IPS DF 4.7 (cell line): ENCODE measurements at regions not wholly inside any gene's neighbourhood (a gene's known extent, or its start where the extent isn't known, plus 50 kb on each side); places are given as distances from the start of the nearest gene placed in this dataset.
"Not testable (repeated sequence)": the region's sequence is repeated elsewhere in the genome, so short reads cannot be mapped to it uniquely, and the experiment has no call there.

ENCODE experiments used
- DNase-seq: peaks from one replicate; pipeline ENCODE4 v3.0.0-alpha.2; 2013; ENCODE audit warnings: low spot score; ENCODE audit errors: extremely low read depth

DNA sequence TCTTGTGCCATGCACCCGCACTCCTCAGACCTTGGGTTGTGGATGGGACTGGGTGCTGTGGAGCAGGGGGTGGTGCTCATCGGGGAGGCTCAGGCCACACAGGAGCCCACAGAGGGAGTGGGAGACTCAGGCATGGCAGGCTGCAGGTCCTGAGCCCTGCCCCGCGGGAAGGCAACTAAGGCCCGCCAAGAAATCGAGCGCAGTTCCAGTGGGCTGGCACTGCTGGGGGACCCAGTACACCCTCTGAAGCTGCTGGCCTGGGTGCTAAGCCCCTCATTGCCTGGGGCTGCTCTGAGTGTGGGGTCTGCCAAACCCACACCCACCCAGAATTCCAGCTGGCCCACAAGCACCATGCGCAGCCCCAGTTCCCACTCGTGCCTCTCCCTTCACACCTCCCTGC is 450.5 kb upstream of the FGF16 start:
- no peak for DNase-seq

DNA sequence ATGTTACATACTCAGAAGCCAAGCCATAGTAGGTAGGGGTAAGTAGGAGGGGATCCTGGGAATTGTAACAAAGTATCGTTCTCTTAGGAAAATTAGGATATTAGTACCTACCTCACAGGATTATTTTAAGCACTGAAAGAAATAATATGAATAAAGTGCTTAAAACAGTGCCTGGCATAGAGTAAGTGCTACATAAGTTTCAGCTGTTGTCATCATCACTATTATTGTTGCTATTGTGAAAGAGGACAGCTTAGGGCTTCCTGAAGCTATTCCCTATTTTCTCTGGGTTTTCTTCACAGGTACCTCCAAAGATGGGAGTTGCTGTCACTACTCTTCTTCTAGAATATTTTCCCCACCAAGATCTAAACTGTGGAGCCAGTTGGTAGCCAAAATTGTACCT is 443.7 kb upstream of the FGF16 start:
- no peak for DNase-seq

DNA sequence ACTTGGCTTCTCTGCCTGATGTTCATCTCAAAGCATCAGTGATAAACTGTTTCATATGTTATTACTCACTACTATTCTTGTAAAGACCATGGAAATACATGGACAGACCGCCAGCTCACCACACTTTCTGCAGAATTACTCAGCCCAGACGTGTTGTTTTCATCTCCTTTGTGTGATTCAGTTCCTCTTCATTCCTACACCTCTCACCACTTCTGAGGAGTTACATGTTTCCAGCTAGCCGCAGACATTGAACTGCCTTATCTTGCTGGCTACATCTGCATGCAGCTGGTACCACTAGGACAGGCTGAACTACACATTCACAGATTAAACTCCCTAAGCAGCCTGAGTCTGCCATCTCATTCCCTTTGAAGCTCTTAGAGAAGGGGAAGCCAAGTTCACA is 443.2 kb upstream of the FGF16 start:
- no peak for DNase-seq

DNA sequence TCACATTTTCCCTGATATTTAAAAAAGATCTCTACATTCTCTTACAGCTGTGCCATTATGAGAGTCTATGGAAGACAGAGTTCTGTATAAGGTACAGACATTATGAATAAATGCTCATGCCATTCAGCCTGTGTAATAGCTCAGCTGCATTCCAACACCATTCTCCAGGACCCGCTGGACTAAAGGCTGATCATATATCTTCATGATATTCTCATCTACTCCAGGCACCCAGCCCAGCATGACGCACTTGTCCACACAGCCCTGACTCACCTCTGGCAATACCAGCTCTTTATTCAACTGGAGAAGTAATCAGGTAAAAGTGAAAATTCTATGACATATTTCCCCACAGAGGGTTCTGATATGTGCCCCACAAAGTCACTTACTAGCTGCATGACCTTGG is 437.5 kb upstream of the FGF16 start:
- no peak for DNase-seq

DNA sequence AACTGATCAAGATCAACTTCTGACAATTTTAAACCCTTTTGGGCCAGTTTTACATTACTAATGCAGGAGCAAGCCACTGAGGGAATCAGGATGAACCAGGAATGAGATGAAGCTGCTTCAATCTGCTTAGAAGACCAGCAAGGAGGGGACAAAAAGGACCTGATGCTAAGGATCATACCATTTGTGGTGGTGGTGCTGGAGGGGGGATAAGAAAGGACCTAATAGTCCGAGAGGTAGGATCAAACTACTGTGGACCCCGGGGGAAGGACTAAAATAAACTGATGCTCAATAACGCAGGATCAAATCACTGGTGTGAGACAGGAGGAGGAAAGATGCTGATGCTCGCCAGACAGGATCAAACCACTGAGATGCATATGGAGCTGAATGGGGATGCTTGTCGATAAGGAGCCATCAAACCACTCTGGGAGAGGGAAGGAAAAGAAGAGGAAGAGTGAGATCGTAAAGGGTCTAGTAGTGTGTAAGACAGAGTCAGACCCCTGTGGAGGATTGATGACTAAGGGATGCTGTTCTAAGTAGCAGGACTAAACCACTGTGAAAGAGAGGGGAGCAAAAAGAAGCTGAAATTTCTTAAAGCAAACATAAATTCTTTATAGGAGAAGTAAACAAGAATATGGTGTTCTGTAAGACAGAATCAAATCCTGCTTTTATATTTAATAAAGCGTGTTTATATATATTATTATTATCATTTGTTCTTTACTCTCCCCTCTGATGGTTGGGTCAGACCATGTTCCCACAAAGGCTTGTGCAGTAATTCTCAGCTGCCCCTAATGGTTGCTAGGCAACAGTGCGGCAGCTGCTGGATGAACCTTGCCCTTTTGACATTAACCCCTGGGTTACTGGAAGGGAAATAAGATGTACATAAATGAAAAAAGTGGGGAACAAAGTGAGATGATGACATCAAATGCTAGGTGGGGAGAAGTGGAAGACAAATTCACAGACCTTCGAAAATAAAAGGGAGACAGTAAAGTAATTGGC is 432.5 kb upstream of the FGF16 start:
- peak; percentile 41 for DNase-seq

DNA sequence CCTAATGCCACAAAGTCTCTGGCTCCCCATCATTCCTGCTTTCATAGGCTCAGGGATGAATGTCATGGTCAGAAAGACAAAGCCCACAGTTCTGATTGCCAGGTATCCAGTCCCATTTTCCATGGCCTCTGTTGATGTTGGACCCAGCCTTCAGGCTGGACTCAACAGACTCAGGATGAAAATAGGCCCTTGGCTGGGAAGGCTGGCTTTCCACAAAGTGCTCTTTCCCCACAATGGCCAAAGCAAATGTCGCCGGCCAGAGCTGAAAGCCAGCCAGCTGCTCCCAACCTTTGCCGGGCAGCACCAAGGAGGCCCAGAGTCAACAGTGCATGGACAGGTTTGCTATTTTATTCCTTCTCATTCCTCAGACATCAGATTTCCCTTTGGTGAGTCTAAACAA is 430.1 kb upstream of the FGF16 start:
- DNase-seq, result no peak

DNA sequence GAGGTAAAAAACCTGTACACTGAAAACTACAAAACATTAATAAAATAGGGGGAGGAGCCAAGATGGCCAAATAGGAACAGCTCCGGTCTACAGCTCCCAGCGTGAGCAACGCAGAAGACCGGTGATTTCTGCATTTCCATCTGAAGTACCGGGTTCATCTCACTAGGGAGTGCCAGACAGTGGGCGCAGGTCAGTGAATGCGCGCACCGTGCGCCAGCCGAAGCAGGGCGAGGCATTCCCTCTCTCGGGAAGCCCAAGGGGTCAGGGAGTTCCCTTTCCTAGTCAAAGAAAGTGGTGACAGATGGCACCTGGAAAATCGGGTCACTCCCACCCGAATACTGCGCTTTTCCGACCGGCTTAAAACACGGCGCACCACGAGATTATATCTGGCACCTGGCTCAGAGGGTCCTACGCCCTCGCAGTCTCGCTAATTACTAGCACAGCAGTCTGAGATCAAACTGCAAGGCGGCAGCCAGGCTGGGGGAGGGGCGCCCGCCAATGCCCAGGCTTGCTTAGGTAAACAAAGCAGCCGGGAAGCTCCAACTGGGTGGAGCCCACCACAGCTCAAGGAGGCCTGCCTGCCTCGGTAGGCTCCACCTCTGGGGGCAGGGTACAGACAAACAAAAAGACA is 400.9 kb upstream of the FGF16 start:
- DNase-seq, result not testable (repeated sequence)

DNA sequence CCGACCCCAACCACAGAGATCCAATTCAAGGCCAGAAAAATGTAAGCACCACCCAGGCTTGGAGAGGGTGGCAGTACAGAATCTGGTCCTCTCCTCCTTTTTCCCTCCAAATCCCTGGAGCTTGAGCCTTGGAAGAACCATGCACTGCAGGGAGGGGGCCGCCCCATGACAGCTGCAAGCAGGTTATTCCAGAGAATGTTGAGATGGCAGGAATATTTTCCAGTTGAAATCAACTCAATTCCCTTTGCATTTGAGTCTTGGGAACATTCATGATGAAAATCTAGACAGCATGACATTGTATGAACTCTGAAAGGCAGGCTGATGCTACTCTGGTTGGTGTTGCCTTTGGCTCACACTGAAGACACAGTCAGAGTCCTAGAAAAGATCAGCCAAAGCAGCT is 386.6 kb upstream of the FGF16 start:
- no peak for DNase-seq

DNA sequence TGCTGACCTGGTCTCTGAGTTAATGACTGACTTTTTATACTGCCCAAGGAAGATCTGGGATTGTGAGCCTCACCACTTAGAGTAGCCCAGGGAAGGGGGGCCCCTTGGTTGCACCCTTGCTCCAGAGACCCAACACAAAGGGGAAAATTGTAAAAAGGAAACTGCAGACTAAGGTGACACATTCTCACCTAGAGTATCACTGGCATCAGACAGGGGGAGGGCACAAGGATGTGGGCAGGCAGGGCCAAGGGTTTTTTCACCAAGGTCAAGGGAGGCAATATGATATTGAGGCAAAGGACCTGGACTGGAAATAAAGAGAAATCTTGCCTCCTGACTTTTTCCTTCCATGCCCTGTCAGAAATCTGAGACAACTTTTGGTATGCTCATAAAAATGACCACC is 386.2 kb upstream of the FGF16 start:
- DNase-seq, result no peak

DNA sequence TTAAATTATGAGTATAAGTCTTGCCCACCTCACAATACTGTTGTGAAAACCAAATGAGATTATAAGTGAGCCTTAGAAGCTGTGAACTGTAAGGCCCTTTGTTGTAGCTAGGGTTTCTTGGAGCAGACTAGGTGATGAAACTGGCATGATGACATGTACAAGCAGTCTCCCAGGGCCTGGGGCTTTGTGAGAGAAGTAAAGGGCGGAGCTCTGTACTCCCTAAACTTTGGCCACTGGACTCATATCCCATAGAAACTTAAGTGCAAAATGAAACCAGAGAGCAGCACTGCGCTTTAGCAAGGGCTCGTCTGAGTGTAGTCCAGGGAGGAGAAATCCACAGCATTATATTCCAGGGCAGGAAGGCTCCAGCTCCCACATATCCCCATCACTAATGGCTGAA is 385.6 kb upstream of the FGF16 start:
- no peak for DNase-seq

DNA sequence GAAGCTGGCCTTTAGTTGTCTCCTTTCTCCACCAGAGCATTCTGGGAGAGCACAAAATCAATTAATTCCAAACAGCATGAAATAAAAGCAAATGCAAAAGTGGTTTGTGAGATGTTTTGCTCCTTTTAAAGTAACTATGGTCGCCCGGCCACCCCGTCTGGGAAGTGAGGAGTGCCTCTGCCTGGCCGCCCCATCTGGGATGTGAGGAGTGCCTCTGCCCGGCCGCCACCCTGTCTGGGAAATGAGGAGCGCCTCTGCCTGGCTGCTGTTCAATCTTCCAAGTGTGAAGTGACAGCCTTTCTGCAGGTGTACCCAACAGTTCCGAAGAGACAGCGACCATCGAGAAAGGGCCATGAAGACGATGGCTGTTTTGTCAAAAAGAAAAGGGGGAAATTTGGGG is 381.3 kb upstream of the FGF16 start:
- no peak for DNase-seq

DNA sequence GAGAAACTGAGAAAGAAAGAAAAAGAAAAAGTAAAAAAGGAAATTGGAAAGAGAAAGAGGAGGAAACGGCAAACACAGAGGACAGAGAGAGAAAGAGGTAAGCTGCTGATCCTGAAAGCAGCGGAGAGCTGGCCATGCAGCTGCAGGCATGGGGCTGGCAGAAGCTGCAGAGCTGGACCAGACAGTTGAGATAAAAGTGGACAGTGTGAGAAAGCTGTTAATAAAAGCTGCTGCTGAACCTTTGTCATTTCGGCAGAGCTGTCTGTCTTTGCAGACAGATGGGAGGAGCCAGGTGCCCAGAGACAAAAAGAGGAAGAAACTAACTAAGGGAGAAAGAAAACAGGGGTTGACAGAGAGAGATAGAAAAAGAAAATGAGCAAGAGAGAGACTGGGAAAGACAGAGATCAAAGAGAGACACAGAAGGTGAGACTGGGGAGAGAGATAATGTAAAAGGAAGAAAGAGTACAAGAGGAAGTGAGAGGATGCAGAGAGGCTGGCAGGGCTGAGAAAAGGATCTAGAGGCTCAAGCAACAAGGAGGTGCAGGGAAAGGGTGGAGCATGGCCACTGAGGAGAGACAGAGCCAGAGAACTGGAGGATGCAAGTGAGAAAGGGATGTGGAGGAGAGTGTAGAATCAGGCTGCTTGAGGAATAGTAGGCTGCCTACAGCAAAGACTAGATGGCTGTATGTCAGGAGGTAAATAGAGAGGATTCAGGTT is 376.8 kb upstream of the FGF16 start:
- DNase-seq, result no peak

DNA sequence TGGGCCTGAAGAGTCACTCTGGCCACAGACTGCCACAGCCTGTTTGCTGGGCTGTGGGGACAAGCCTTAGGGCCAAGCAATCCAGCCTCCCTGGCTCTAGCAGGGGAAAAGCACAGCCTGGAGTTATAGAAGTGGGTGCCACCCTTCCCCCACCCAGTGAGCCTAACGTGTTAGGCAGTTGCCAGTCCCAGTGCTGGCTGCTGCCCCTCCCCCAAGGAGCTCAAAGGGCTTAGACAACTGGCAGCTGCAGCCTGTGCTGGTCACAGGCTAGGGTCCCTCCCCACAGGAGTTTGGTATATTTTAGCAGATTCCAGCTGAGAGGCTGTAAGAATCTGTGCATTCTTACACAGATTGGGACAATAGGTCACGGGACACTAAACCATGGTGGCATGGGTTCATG is 370.3 kb upstream of the FGF16 start:
- no peak for DNase-seq

DNA sequence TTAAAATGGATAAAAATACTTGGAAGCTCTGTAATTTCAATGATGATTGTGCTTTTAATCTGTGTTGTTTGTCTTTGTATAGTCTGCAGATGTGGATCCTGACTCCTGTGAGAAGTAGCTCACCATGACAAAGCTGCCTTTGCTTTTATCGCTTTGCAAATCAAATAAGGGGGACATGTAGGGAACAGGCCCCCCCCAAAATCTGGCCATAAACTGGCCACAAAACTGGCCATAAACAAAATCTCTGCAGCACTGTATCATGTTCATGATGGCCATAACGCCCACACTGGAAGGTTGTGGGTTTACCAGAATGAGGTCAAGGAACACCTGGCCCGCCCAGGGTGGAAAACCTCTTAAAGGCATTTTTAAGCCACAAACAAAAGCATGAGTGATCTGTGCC is 366.0 kb upstream of the FGF16 start:
- not testable (repeated sequence) for DNase-seq

DNA sequence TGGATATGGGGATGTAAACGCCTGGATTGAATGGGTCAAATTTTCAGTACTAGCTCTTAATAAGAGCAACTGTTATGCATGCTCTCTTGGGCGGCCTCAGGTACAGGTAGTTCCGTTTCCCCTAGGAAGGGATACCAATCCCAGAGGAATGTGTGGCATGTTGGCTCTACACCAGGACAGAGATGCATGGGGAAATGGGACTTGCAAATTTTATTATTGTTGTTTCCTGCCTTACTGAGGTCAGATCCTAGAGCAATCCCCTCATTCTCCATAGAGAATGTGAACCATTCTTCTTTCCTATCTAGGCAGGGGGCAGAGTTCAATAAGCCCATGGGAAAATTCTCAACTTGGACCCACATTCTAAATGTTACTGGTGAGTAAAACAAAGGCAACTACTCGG is 361.8 kb upstream of the FGF16 start:
- peak; percentile 5 for DNase-seq

DNA sequence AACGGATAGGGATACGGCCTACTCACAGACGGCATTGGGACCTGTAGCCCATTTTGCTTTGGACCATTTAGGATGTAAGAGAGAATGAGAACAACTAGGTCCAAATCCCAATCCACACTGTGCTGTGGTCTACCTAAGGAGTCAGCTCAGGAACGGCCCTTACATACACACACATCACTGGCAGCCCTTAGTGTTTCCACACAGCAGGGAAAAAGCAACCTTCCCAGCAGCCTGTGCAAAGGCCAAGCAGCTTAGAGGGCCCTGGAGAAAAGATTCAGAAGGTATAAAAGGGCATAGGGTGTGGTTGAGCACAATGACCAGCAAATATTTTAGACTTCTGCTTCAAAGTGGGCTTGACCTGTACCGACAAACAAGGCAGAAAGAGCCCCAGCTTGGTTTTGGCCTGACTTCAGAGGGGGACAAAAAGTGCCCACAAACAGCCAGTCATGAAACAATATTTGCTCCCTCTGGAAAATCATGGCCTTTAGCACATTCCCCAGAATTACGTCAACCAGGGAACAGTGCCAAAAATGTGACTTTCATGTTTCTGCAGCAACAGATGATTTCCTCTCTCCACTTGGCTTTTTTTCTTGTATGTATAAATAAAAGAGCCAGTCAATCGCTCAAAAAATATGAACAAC is 359.5 kb upstream of the FGF16 start:
- DNase-seq, result no peak

DNA sequence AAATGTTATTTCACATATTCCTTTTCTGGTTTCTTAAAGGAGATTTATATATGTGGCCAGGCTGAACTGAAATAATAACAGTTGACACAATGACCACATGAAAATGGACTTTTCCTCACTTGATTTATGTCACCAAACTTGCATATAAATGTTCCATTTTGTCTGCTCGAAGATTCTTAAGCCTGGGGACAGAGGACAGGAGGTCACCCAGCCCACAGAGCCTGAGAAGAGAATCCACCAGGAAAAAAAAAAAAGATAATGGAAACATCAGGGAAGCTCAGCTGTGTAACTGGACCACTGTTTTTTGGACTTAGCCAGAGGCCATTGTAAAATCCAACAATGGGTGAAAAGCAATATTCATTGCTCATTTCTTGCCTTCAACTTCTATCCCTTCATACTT is 359.0 kb upstream of the FGF16 start:
- DNase-seq, result no peak

DNA sequence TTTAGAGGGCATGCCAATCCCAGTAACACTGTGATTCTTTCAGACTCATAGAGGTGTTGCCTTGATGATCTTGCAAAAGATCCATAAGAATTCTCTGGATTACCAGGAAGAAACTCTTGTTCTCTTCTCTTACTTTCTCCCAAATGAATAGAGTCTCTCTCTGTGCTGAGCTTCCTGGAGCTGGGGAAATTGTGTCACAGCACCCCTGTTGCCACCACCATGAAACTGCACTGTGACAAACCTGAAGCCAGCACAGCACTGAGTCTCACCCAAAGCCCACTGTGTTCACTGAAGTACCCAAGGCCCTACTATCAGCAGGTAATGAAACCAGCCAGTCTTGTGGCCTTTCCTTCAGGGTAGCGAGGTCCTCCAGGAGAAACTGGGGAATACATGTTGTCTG is 332.7 kb upstream of the FGF16 start:
- no peak for DNase-seq

DNA sequence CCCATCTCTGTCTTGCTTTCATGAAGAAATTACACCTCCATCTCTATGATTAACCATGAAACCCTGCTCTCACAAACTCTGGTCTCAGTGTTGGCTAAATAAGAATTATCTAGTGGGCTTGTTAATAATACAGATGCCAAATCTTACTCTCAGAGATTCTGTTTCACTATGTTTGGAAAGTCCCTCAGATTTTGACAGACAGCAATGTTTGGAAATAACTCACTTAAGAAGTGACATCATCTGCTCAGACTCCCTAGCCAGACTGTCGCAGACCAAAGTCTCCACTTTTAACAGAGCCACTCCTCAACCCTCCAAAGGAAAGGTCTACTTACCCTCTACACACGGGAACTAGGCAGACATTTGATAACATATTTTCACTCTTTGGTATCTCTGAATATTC is 328.5 kb upstream of the FGF16 start:
- DNase-seq, result no peak

DNA sequence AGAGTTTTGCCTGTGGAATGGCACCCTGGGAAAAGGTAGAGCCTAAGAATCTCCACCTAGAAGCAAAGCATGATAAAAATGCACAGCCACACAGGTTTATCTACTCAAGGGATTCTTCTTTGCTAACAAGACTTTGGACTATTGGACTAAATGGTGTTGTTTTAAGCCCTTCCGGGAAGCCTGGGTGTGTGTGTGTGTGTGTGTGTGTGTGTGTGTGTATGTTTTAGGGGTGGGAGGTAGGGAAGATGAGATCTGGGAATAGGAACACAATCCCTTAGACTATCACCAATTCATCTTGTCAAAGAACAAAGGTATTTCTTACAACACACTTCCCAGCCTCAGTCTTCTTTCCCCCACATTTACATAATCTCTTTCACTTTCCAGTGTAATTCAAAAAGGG is 327.5 kb upstream of the FGF16 start:
- DNase-seq, result no peak

DNA sequence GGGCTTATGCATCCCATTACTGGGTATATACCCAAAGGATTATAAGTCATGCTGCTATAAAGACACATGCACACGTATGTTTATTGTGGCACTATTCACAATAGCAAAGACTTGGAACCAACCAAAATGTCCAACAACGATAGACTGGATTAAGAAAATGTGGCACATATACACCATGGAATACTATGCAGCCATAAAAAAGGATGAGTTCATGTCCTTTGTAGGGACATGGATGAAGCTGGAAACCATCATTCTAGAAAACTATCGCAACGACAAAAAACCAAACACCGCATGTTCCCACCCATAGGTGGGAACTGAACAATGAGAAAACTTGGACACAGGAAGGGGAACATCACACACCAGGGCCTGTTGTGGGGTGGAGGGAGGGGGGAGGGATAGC is 323.3 kb upstream of the FGF16 start:
- not testable (repeated sequence) for DNase-seq

DNA sequence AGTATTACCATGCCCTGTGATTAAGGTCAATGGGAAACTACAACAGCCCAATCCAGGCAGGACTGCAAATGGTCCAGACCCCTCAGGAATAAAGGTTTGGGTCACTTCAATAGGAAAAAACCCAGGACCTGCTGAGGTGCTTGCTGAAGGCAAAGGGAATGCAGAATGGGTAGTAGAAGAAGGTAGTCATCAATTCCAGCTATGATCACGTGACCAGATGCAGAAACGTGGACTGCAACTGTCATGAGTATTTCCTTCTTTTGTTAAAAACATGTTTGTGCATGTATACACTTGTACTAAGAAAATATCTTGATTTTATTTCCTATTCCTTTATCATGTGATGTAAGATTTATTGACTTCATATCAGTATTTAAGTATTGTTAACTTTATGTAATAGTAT is 319.6 kb upstream of the FGF16 start:
- not testable (repeated sequence) for DNase-seq
